HL-60 (cell line): ENCODE measurements at regions not wholly inside any gene's neighbourhood (a gene's known extent, or its start where the extent isn't known, plus 50 kb on each side); places are given as distances from the start of the nearest gene placed in this dataset.

Experiments
- GABPA ChIP-seq: IDR thresholded peaks from 2 replicates; pipeline ENCODE4 v1.6.1; 2012; ENCODE audit warnings: low read depth
- POLR2AphosphoS5 ChIP-seq: IDR thresholded peaks from 2 replicates; pipeline ENCODE4 v1.6.1; 2012; ENCODE audit warnings: low read depth
- TF ChIP-seq, protein P1 (sequence below): IDR thresholded peaks from one replicate; pipeline ENCODE4 v1.5.1; 2011; ENCODE audit warnings: low read length, control low read depth, inconsistent platforms; ENCODE audit not compliant: insufficient read depth

DNA sequence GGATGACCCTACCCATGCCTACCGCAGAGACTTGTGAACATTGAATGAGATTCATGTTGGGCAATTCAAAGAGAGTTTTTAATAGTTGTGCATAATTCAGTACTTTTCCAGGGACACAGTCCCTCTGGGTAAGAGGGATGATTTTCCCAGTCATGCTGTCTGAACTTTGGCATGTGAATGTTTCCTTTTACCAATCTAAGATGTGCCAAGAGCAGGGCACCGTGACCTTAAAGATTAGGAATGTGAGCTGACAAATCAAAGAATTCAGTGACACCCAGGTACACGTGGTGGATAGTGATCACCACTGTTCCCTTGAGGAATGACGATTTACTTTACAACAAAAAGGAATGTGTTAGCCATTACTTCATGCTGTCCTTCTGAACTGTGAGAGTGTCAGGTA lies 515.6 kb downstream of the PPARGC1A start:
- TF ChIP-seq, protein P1, sequence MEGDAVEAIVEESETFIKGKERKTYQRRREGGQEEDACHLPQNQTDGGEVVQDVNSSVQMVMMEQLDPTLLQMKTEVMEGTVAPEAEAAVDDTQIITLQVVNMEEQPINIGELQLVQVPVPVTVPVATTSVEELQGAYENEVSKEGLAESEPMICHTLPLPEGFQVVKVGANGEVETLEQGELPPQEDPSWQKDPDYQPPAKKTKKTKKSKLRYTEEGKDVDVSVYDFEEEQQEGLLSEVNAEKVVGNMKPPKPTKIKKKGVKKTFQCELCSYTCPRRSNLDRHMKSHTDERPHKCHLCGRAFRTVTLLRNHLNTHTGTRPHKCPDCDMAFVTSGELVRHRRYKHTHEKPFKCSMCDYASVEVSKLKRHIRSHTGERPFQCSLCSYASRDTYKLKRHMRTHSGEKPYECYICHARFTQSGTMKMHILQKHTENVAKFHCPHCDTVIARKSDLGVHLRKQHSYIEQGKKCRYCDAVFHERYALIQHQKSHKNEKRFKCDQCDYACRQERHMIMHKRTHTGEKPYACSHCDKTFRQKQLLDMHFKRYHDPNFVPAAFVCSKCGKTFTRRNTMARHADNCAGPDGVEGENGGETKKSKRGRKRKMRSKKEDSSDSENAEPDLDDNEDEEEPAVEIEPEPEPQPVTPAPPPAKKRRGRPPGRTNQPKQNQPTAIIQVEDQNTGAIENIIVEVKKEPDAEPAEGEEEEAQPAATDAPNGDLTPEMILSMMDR: no peak
- TF ChIP-seq POLR2AphosphoS5 (no peak), GABPA (no peak)
